IMR-90 (cell line): ENCODE measurements at regions not wholly inside any gene's neighbourhood (a gene's known extent, or its start where the extent isn't known, plus 50 kb on each side); places are given as distances from the start of the nearest gene placed in this dataset.

Experiments
- ATAC-seq: fragments of 200-7000 bp; cut with Tn5 transposase; 2 replicates; pipeline ENCODE4 v1.9.1; 2020; ENCODE audit warnings: low read depth, mild to moderate bottlenecking, moderate library complexity
- BruUV-seq: library from RNA; stranded (reverse); fragments of 400-500 nt; replicated peaks from 2 replicates; lab custom pipeline; 2021; lab: Mats Ljungman, UMichigan
- CTCF ChIA-PET: fragments of 300-600 bp; formaldehyde crosslinking; extraction: SDS; loops from one replicate; lab custom pipeline; 2021; ENCODE audit warnings: antibody characterized with exemption; lab: Yijun Ruan, JAX
- POLR2A ChIA-PET: fragments of 300-600 bp; sonication (Branson Sonifier 250); formaldehyde crosslinking; loops from one replicate; lab custom pipeline; 2022; ENCODE audit warnings: antibody characterized with exemption; ENCODE audit not compliant: unreplicated experiment; lab: Charles Lee
- DNase-seq: peaks from one replicate; pipeline ENCODE4 v3.0.0; 2013
- H2AFZ ChIP-seq: replicated peaks from 2 replicates; pipeline ENCODE3; 2013; ENCODE audit warnings: low read length, mild to moderate bottlenecking; ENCODE audit not compliant: poor library complexity
- H2AK5ac ChIP-seq: 2 replicates; pipeline ENCODE4 v1.6.1; 2013; ENCODE audit warnings: low read depth, low read length, inconsistent platforms
- H2AK9ac ChIP-seq: replicated peaks from 2 replicates; pipeline ENCODE3; 2013; ENCODE audit warnings: mild to moderate bottlenecking, low read depth, low read length, moderate library complexity; ENCODE audit not compliant: poor library complexity
- H2BK120ac ChIP-seq: 2 replicates; pipeline ENCODE4 v1.6.1; 2013; ENCODE audit warnings: low read depth, low read length, inconsistent platforms
- H2BK15ac ChIP-seq: 3 replicates; pipeline ENCODE4 v1.6.1; 2013; ENCODE audit warnings: low read depth, low read length, inconsistent platforms
- H2BK20ac ChIP-seq: 2 replicates; pipeline ENCODE4 v1.6.1; 2013; ENCODE audit warnings: low read depth, mild to moderate bottlenecking, inconsistent platforms, low read length, moderate library complexity
- H2BK5ac ChIP-seq: 2 replicates; pipeline ENCODE4 v1.6.1; 2013; ENCODE audit warnings: mild to moderate bottlenecking, low read depth, low read length, inconsistent platforms; ENCODE audit not compliant: poor library complexity, severe bottlenecking
- H3K14ac ChIP-seq: replicated peaks from 2 replicates; pipeline ENCODE4 v1.6.1; 2013; ENCODE audit warnings: low read depth, low read length, inconsistent platforms
- H3K18ac ChIP-seq: 2 replicates; pipeline ENCODE4 v1.6.1; 2013; ENCODE audit warnings: low read depth, low read length, control low read depth
- H3K23ac ChIP-seq: 2 replicates; pipeline ENCODE4 v1.6.1; 2013; ENCODE audit warnings: low read depth, low read length, inconsistent platforms
- H3K27ac ChIP-seq: 2 replicates; pipeline ENCODE4 v1.5.1; 2013; ENCODE audit warnings: mild to moderate bottlenecking, control low read depth, low read length; ENCODE audit not compliant: insufficient read depth
- H3K27me3 ChIP-seq: 2 replicates; pipeline ENCODE4 v1.6.1; 2013; ENCODE audit warnings: low read length; ENCODE audit not compliant: control insufficient read depth, insufficient read depth
- H3K36me3 ChIP-seq: 2 replicates; pipeline ENCODE4 v1.6.1; 2013; ENCODE audit warnings: low read length, mixed read lengths; ENCODE audit not compliant: control insufficient read depth, insufficient read depth
- H3K4ac ChIP-seq: 2 replicates; pipeline ENCODE4 v1.6.1; 2013; ENCODE audit warnings: low read depth, low read length, inconsistent platforms
- H3K4me1 ChIP-seq: 2 replicates; pipeline ENCODE4 v1.6.1; 2013; ENCODE audit warnings: low read length, mixed read lengths; ENCODE audit not compliant: control insufficient read depth, insufficient read depth
- H3K4me2 ChIP-seq: 2 replicates; pipeline ENCODE4 v1.6.1; 2013; ENCODE audit warnings: low read depth, mild to moderate bottlenecking, control low read depth, low read length, moderate library complexity
- H3K4me3 ChIP-seq: 2 replicates; pipeline ENCODE4 v1.5.1; 2013; ENCODE audit warnings: low read depth, mild to moderate bottlenecking, control low read depth, low read length, moderate library complexity; ENCODE audit not compliant: insufficient read depth
- H3K56ac ChIP-seq: 2 replicates; pipeline ENCODE4 v1.6.1; 2013; ENCODE audit warnings: low read length, inconsistent platforms; ENCODE audit not compliant: insufficient read depth; ENCODE audit errors: extremely low read depth
- H3K79me1 ChIP-seq, 2 experiments: 2 replicates each; pipeline ENCODE4 v1.6.1; 2013; ENCODE audit warnings: low read length in 2 of 2, inconsistent platforms in 1 of 2, low read depth in 1 of 2
- H3K9ac ChIP-seq: 2 replicates; pipeline ENCODE4 v1.6.1; 2013; ENCODE audit warnings: low read depth, low read length, control low read depth
- H3K9me1 ChIP-seq: 2 replicates; pipeline ENCODE4 v1.6.1; 2013; ENCODE audit warnings: low read length, inconsistent platforms; ENCODE audit not compliant: insufficient read depth
- H3K9me3 ChIP-seq: 2 replicates; pipeline ENCODE4 v1.6.1; 2013; ENCODE audit warnings: low read length; ENCODE audit not compliant: control insufficient read depth, insufficient read depth
- H4K20me1 ChIP-seq: 2 replicates; pipeline ENCODE4 v1.6.1; 2013; ENCODE audit warnings: low read length, inconsistent platforms; ENCODE audit not compliant: insufficient read depth
- H4K5ac ChIP-seq: 2 replicates; pipeline ENCODE4 v1.6.1; 2013; ENCODE audit warnings: mild to moderate bottlenecking, low read depth, low read length, control low read depth
- H4K8ac ChIP-seq, 2 experiments: 2 replicates each; pipeline ENCODE4 v1.6.1; 2013; ENCODE audit warnings: low read depth in 2 of 2, low read length in 2 of 2, control low read depth in 1 of 2, inconsistent platforms in 1 of 2
- H4K91ac ChIP-seq: 2 replicates; pipeline ENCODE4 v1.6.1; 2013; ENCODE audit warnings: low read depth, low read length, inconsistent platforms; ENCODE audit not compliant: insufficient read depth
- BHLHE40 ChIP-seq: fragments of 150-350 bp; IDR thresholded peaks from 2 replicates; pipeline ENCODE4 v1.6.1; 2016; ENCODE audit warnings: mild to moderate bottlenecking, low read depth, low read length
- POLR2A ChIP-seq: IDR thresholded peaks from 2 replicates; pipeline ENCODE4 v1.6.1; 2012; ENCODE audit warnings: mild to moderate bottlenecking, low read depth, low read length
- RCOR1 ChIP-seq: IDR thresholded peaks from 2 replicates; pipeline ENCODE4 v1.6.1; 2012; ENCODE audit warnings: mild to moderate bottlenecking, low read length, improper control_type of control experiment; ENCODE audit not compliant: insufficient replicate concordance
- RFX5 ChIP-seq: IDR thresholded peaks from 2 replicates; pipeline ENCODE4 v1.8.0; 2012; ENCODE audit warnings: low read depth, mild to moderate bottlenecking, low read length, moderate library complexity
- SMC3 ChIP-seq: fragments of 150-350 bp; IDR thresholded peaks from 2 replicates; pipeline ENCODE4 v1.6.1; 2016; ENCODE audit warnings: low read depth, mild to moderate bottlenecking, antibody characterized with exemption, low read length, moderate library complexity
- WGBS, 2 experiments: methylation state at CpG; one replicate each; pipeline versions ENCODE4 v1.1.5 to v1.1.7; 2013; ENCODE audit warnings: missing lambda C conversion rate in 2 of 2; ENCODE audit not compliant: insufficient read length in 1 of 2; ENCODE audit errors: extremely low coverage in 2 of 2; 5-methylcytosine and 5-hydroxymethylcytosine counted together
- dilution Hi-C: fragments of 300-500 bp; cut with HindIII; formaldehyde crosslinking; loops from one replicate; pipeline ENCODE4 v1.14.3; 2018; ENCODE audit warnings: low sequenced_read_pairs; ENCODE audit not compliant: unreplicated experiment
- in situ Hi-C: fragments of 300-500 bp; cut with MboI; formaldehyde crosslinking; loops from 3 replicates; pipeline ENCODE4 v1.14.3; 2019; ENCODE audit warnings: low sequenced_read_pairs, inconsistent platforms, mixed read lengths
- intact Hi-C: fragments of 100-400 bp; cut with micrococcal nuclease; formaldehyde crosslinking; loops from 2 replicates; pipeline ENCODE4 v1.10.0; 2022

GRCh38 chr5:2393556-2393955 is 357.9 kb downstream of the IRX2 start:
- Histone ChIP-seq H2AK9ac (no peak overlapping the region), H3K4me1 (no peaks in the 10 kb centered on the region), H3K23ac (no peak overlapping the region), H3K9me3 (peaks cover 50% of the 10 kb centered on the region), H3K4ac (no peak overlapping the region), H3K79me1 (no peaks in the 10 kb centered on the region), H3K9me1 (no peaks in the 10 kb centered on the region), H4K20me1 (no peaks in the 10 kb centered on the region), H3K27me3 (no peaks in the 10 kb centered on the region), H3K9ac (no peak overlapping the region), H4K91ac (no peak overlapping the region), H2BK5ac (no peak overlapping the region), H4K5ac (no peak overlapping the region), H3K4me3 (no peak overlapping the region), H3K56ac (no peak overlapping the region), H3K36me3 (no peaks in the 10 kb centered on the region), H4K8ac (no peak overlapping the region), H2AK5ac (no peak overlapping the region), H2BK120ac (no peak overlapping the region), H3K27ac (no peak overlapping the region), H3K18ac (no peak overlapping the region), H3K4me2 (no peak overlapping the region), H2AFZ (no peak overlapping the region), H2BK15ac (no peak overlapping the region), H2BK20ac (no peak overlapping the region), H3K14ac (no peak overlapping the region)
- TF ChIP-seq POLR2A (no peak), SMC3 (no peak), BHLHE40 (no peak), RFX5 (no peak), RCOR1 (no peak)
- no CpG with 5 or more reads among the region's 7 CpGs for WGBS, 2 experiments
- intact Hi-C loops (no loop called here), dilution Hi-C loops (no loop called here), in situ Hi-C loops (no loop called here)
- POLR2A ChIA-PET = no interaction called here
- BruUV-seq = no TSS peak
- no peak for DNase-seq
- CTCF ChIA-PET = no interaction called here
- ATAC-seq = no peak
